ENCODE measurements at regions not wholly inside any gene's neighbourhood (a gene's known extent, or its start where the extent isn't known, plus 50 kb on each side); places are given as distances from the start of the nearest gene placed in this dataset.

DNA sequence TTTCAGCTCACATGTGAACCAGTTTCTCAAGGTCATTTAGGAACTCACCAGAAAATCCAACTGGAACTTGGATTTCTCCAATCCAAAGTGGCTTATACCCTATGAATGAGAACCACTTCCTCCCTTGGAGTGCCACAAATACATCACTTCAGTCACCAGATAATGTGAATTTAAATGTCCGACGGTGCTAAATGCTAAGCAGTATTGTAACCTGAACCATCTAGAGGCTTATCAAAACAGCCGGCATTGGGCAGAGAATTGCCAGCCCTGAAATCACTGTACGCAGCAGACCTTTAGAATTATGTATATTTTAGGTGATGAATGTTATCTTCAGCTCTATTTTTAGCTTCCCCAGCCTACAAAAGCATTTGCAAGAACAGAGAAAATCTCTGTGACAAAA, 76.8 kb upstream of the COX20 start:
- peaks cover 3% of the 10 kb centered on the region for H3K9me3 ChIP-seq (ENCODE audit: insufficient read depth, low read depth, low read length)
- H4K91ac ChIP-seq (ENCODE audit: low read depth, low read length), result no peak overlapping the region
- H2BK120ac ChIP-seq (ENCODE audit: insufficient read depth, low read length, poor library complexity), result no peak overlapping the region
- no peak overlapping the region for H3K4ac ChIP-seq (ENCODE audit: low read depth, low read length)
- no peak overlapping the region for H3K23ac ChIP-seq (ENCODE audit: low read length)
- no peaks in the 10 kb centered on the region for H3K79me2 ChIP-seq (ENCODE audit: control insufficient read depth, insufficient read depth, low read length, poor library complexity)
- WGBS (ENCODE audit: extremely low coverage, insufficient coverage, insufficient read length), result no CpG with 5 or more reads among the region's 4 CpGs
- H2BK12ac ChIP-seq (ENCODE audit: low read length), result no peak overlapping the region
- no peak overlapping the region for H4K8ac ChIP-seq (ENCODE audit: low read depth, low read length)
- H2AFZ ChIP-seq (ENCODE audit: insufficient read depth, low read length, poor library complexity), result no peak overlapping the region
- no peaks in the 10 kb centered on the region for H3K27me3 ChIP-seq (ENCODE audit: insufficient read depth, low read length)
- no peak overlapping the region for H4K12ac ChIP-seq (ENCODE audit: low read depth, low read length)
- no peak overlapping the region for H3K4me2 ChIP-seq (ENCODE audit: low read length)
- H3K9ac ChIP-seq (ENCODE audit: low read length), result no peak overlapping the region
- no peaks in the 10 kb centered on the region for H3K79me1 ChIP-seq (ENCODE audit: low read length)
- no peak overlapping the region for H3K18ac ChIP-seq (ENCODE audit: low read length)
- H3K27ac ChIP-seq (ENCODE audit: low read depth, low read length), result no peak overlapping the region
- H3K4me1 ChIP-seq (ENCODE audit: control insufficient read depth in 1 of 2, insufficient read depth in 2 of 2, low read length in 2 of 2), result no peaks in the 10 kb centered on the region
- no peaks in the 10 kb centered on the region for H3K36me3 ChIP-seq (ENCODE audit: control insufficient read depth in 1 of 2, insufficient read depth in 2 of 2, low read length in 2 of 2)
- no peak overlapping the region for H2AK5ac ChIP-seq (ENCODE audit: low read length)
- no peak overlapping the region for H3K4me3 ChIP-seq (ENCODE audit: low read depth, low read length)
- DNase-seq, result no peak
- no peak overlapping the region for H2BK5ac ChIP-seq (ENCODE audit: low read depth, low read length, poor library complexity)
- no peak overlapping the region for H3K14ac ChIP-seq (ENCODE audit: low read length)

DNA sequence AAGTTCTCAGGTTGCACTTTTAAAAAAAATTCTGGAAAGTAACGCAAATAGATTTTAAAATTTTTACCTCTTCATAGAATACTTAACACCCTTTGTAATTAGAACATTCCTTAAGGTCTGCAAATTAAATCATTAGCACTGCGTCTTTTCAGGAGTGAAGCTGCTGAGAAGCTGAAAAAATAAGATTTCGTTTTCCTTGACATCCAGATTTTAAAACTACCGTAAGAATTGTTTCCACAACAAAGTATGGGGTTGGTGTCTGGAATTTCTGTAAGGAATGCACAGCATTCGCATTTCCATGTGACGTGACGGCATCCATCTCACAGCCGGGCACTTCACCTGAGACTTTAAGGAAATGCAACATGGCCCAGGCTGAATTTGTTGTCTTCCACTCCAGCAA, 76.3 kb upstream of the COX20 start:
- Histone ChIP-seq H3K14ac (ENCODE audit: low read length) (no peak overlapping the region), H3K4me3 (ENCODE audit: low read depth, low read length) (no peak overlapping the region), H4K91ac (ENCODE audit: low read depth, low read length) (no peak overlapping the region), H2BK120ac (ENCODE audit: insufficient read depth, low read length, poor library complexity) (no peak overlapping the region), H2AK5ac (ENCODE audit: low read length) (no peak overlapping the region), H3K79me1 (ENCODE audit: low read length) (no peaks in the 10 kb centered on the region), H2BK12ac (ENCODE audit: low read length) (no peak overlapping the region), H2BK5ac (ENCODE audit: low read depth, low read length, poor library complexity) (no peak overlapping the region), H3K27me3 (ENCODE audit: insufficient read depth, low read length) (no peaks in the 10 kb centered on the region), H3K18ac (ENCODE audit: low read length) (no peak overlapping the region), H4K8ac (ENCODE audit: low read depth, low read length) (no peak overlapping the region), H3K79me2 (ENCODE audit: control insufficient read depth, insufficient read depth, low read length, poor library complexity) (no peaks in the 10 kb centered on the region), H3K23ac (ENCODE audit: low read length) (no peak overlapping the region), H3K9ac (ENCODE audit: low read length) (no peak overlapping the region), H3K4ac (ENCODE audit: low read depth, low read length) (no peak overlapping the region), H3K27ac (ENCODE audit: low read depth, low read length) (no peak overlapping the region), H2AFZ (ENCODE audit: insufficient read depth, low read length, poor library complexity) (no peak overlapping the region), H4K12ac (ENCODE audit: low read depth, low read length) (no peak overlapping the region), H3K4me1 (ENCODE audit: control insufficient read depth in 1 of 2, insufficient read depth in 2 of 2, low read length in 2 of 2) (no peaks in the 10 kb centered on the region), H3K36me3 (ENCODE audit: control insufficient read depth in 1 of 2, insufficient read depth in 2 of 2, low read length in 2 of 2) (no peaks in the 10 kb centered on the region), H3K9me3 (ENCODE audit: insufficient read depth, low read depth, low read length) (peaks cover 3% of the 10 kb centered on the region), H3K4me2 (ENCODE audit: low read length) (no peak overlapping the region)
- peak; percentile 27 to 66 for DNase-seq
- WGBS (ENCODE audit: extremely low coverage, insufficient coverage, insufficient read length), result no CpG with 5 or more reads among the region's 8 CpGs

DNA sequence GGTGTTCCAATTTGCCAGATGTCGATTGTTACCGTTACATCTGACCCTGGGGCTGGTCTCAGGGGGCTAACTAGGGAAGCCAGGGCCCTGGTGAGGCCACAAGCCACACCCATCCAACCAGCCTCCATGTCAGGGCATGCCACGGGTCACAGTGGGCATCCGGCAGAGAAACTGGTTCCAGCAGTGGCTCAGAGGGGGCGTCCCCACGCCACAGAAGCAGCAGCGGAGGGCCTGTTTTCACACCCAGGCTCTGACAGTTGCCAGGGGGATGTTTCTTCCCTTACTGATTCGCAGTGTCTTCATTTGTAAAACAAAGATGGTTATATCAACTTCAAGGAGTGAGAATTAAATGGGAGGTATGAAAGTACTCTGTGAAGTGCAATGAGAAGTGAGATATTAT, 75.0 kb upstream of the COX20 start:
- Histone ChIP-seq H3K79me1 (ENCODE audit: low read length) (no peaks in the 10 kb centered on the region), H2BK5ac (ENCODE audit: low read depth, low read length, poor library complexity) (no peak overlapping the region), H3K79me2 (ENCODE audit: control insufficient read depth, insufficient read depth, low read length, poor library complexity) (no peaks in the 10 kb centered on the region), H3K27ac (ENCODE audit: low read depth, low read length) (no peak overlapping the region), H2BK120ac (ENCODE audit: insufficient read depth, low read length, poor library complexity) (no peak overlapping the region), H3K4me1 (ENCODE audit: control insufficient read depth in 1 of 2, insufficient read depth in 2 of 2, low read length in 2 of 2) (no peaks in the 10 kb centered on the region), H2AK5ac (ENCODE audit: low read length) (no peak overlapping the region), H2BK12ac (ENCODE audit: low read length) (no peak overlapping the region), H3K14ac (ENCODE audit: low read length) (no peak overlapping the region), H4K8ac (ENCODE audit: low read depth, low read length) (no peak overlapping the region), H3K4ac (ENCODE audit: low read depth, low read length) (no peak overlapping the region), H4K12ac (ENCODE audit: low read depth, low read length) (no peak overlapping the region), H3K18ac (ENCODE audit: low read length) (no peak overlapping the region), H3K23ac (ENCODE audit: low read length) (no peak overlapping the region), H2AFZ (ENCODE audit: insufficient read depth, low read length, poor library complexity) (no peak overlapping the region), H3K9me3 (ENCODE audit: insufficient read depth, low read depth, low read length) (peaks cover 3% of the 10 kb centered on the region), H3K4me3 (ENCODE audit: low read depth, low read length) (no peak overlapping the region), H3K27me3 (ENCODE audit: insufficient read depth, low read length) (no peaks in the 10 kb centered on the region), H3K9ac (ENCODE audit: low read length) (no peak overlapping the region), H3K4me2 (ENCODE audit: low read length) (no peak overlapping the region), H4K91ac (ENCODE audit: low read depth, low read length) (no peak overlapping the region), H3K36me3 (ENCODE audit: control insufficient read depth in 1 of 2, insufficient read depth in 2 of 2, low read length in 2 of 2) (no peaks in the 10 kb centered on the region)
- WGBS (ENCODE audit: extremely low coverage, insufficient coverage, insufficient read length), result no CpG with 5 or more reads among the region's 8 CpGs
- no peak for DNase-seq

DNA sequence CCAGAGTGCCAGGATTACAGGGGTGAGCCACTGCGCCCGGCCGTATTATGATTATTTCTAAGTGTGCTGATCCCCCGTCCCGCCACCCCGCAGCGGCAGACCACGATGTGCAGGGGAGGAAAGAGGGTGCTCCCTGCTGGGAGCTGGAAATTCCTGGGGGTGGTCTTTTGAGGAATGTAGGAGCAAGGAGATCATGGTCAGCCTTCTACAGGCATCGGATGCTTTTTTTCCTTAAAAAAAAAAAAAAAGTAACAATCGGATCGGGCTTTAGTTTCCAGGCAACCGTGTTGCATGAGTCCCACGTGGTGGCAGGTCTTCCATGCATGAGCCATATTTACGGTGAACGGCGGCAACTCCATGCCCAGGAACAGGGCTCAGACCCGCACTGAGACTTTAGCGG, 74.2 kb upstream of the COX20 start:
- Histone ChIP-seq H3K36me3 (ENCODE audit: control insufficient read depth in 1 of 2, insufficient read depth in 2 of 2, low read length in 2 of 2) (no peaks in the 10 kb centered on the region), H2BK120ac (ENCODE audit: insufficient read depth, low read length, poor library complexity) (no peak overlapping the region), H3K27ac (ENCODE audit: low read depth, low read length) (no peak overlapping the region), H3K79me1 (ENCODE audit: low read length) (no peaks in the 10 kb centered on the region), H3K18ac (ENCODE audit: low read length) (no peak overlapping the region), H3K27me3 (ENCODE audit: insufficient read depth, low read length) (no peaks in the 10 kb centered on the region), H3K4me1 (ENCODE audit: control insufficient read depth in 1 of 2, insufficient read depth in 2 of 2, low read length in 2 of 2) (no peaks in the 10 kb centered on the region), H2BK5ac (ENCODE audit: low read depth, low read length, poor library complexity) (no peak overlapping the region), H3K9me3 (ENCODE audit: insufficient read depth, low read depth, low read length) (peaks cover 3% of the 10 kb centered on the region), H4K91ac (ENCODE audit: low read depth, low read length) (no peak overlapping the region), H3K4me3 (ENCODE audit: low read depth, low read length) (no peak overlapping the region), H3K23ac (ENCODE audit: low read length) (no peak overlapping the region), H4K12ac (ENCODE audit: low read depth, low read length) (no peak overlapping the region), H3K4me2 (ENCODE audit: low read length) (no peak overlapping the region), H3K14ac (ENCODE audit: low read length) (no peak overlapping the region), H3K4ac (ENCODE audit: low read depth, low read length) (no peak overlapping the region), H4K8ac (ENCODE audit: low read depth, low read length) (no peak overlapping the region), H3K9ac (ENCODE audit: low read length) (no peak overlapping the region), H2AFZ (ENCODE audit: insufficient read depth, low read length, poor library complexity) (no peak overlapping the region), H2BK12ac (ENCODE audit: low read length) (no peak overlapping the region), H3K79me2 (ENCODE audit: control insufficient read depth, insufficient read depth, low read length, poor library complexity) (no peaks in the 10 kb centered on the region), H2AK5ac (ENCODE audit: low read length) (no peak overlapping the region)
- no CpG with 5 or more reads among the region's 18 CpGs for WGBS (ENCODE audit: extremely low coverage, insufficient coverage, insufficient read length)
- peak in 1 of 2 donors; percentile 8 for DNase-seq
